ENCODE measurements at regions not wholly inside any gene's neighbourhood (a gene's known extent, or its start where the extent isn't known, plus 50 kb on each side); places are given as distances from the start of the nearest gene placed in this dataset.

DNA sequence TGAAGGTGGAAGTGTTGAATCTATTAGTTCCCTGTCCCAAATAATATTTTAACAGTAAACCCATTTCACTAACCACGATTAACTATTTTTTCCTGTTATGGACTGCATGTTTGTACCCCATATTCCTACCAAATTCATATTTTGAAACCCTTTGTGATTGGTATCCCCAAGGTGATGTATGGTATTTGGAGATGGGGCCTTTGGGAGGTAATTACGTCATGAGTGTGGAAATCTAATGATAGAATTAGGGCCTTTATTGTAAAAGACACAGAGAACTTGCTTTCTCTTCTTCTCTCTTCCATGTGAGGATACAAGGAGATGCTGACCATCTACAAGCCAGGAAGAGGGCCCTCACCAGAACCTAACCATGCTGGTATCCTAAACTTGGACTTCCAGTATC, 744.7 kb downstream of the DTWD2 start:
- Histone ChIP-seq H3K79me2 (replicated peaks; ENCODE audit: insufficient read depth, low read length) (no peaks in the 10 kb centered on the region), H3K27me3 (ENCODE audit: insufficient read depth, low read depth, low read length) (no peaks in the 10 kb centered on the region), H2AFZ (ENCODE audit: low read depth, low read length) (no peak overlapping the region), H3K4me2 (ENCODE audit: low read length) (no peak overlapping the region), H3K9ac (ENCODE audit: low read length) (no peak overlapping the region), H3K36me3 (ENCODE audit: insufficient read depth, low read length) (no peaks in the 10 kb centered on the region), H3K4me3 (ENCODE audit: low read length) (no peak overlapping the region), H3F3A (ENCODE audit: insufficient read depth, low read length, poor library complexity, severe bottlenecking) (no peaks in the 10 kb centered on the region), H3K9me3 (ENCODE audit: low read length) (no peaks in the 10 kb centered on the region), H3K27ac (ENCODE audit: low read length) (no peak overlapping the region), H3K9me2 (ENCODE audit: insufficient read depth, low read length) (no peaks in the 10 kb centered on the region), H4K20me1 (ENCODE audit: insufficient read depth) (no peaks in the 10 kb centered on the region)
- TF ChIP-seq EZH2 (IDR thresholded peaks at IDR 0.05; ENCODE audit: borderline replicate concordance, insufficient read depth, low read length, poor library complexity, severe bottlenecking) (no peak), MXI1 (conservative IDR thresholded peaks at IDR 0.05; ENCODE audit: poor library complexity, severe bottlenecking) (no peak), TAF1 (IDR thresholded peaks at IDR 0.05; ENCODE audit: low read depth) (no peak), RAD21 (conservative IDR thresholded peaks at IDR 0.05) (no peak), SMC3 (conservative IDR thresholded peaks at IDR 0.05; ENCODE audit: poor library complexity) (no peak), POLR2AphosphoS5 (IDR thresholded peaks at IDR 0.05) (no peak)
- TF ChIP-seq, protein P1, sequence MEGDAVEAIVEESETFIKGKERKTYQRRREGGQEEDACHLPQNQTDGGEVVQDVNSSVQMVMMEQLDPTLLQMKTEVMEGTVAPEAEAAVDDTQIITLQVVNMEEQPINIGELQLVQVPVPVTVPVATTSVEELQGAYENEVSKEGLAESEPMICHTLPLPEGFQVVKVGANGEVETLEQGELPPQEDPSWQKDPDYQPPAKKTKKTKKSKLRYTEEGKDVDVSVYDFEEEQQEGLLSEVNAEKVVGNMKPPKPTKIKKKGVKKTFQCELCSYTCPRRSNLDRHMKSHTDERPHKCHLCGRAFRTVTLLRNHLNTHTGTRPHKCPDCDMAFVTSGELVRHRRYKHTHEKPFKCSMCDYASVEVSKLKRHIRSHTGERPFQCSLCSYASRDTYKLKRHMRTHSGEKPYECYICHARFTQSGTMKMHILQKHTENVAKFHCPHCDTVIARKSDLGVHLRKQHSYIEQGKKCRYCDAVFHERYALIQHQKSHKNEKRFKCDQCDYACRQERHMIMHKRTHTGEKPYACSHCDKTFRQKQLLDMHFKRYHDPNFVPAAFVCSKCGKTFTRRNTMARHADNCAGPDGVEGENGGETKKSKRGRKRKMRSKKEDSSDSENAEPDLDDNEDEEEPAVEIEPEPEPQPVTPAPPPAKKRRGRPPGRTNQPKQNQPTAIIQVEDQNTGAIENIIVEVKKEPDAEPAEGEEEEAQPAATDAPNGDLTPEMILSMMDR (IDR thresholded peaks at IDR 0.05; ENCODE audit: poor library complexity, severe bottlenecking) = no peak
- TF ChIP-seq, protein P2, sequence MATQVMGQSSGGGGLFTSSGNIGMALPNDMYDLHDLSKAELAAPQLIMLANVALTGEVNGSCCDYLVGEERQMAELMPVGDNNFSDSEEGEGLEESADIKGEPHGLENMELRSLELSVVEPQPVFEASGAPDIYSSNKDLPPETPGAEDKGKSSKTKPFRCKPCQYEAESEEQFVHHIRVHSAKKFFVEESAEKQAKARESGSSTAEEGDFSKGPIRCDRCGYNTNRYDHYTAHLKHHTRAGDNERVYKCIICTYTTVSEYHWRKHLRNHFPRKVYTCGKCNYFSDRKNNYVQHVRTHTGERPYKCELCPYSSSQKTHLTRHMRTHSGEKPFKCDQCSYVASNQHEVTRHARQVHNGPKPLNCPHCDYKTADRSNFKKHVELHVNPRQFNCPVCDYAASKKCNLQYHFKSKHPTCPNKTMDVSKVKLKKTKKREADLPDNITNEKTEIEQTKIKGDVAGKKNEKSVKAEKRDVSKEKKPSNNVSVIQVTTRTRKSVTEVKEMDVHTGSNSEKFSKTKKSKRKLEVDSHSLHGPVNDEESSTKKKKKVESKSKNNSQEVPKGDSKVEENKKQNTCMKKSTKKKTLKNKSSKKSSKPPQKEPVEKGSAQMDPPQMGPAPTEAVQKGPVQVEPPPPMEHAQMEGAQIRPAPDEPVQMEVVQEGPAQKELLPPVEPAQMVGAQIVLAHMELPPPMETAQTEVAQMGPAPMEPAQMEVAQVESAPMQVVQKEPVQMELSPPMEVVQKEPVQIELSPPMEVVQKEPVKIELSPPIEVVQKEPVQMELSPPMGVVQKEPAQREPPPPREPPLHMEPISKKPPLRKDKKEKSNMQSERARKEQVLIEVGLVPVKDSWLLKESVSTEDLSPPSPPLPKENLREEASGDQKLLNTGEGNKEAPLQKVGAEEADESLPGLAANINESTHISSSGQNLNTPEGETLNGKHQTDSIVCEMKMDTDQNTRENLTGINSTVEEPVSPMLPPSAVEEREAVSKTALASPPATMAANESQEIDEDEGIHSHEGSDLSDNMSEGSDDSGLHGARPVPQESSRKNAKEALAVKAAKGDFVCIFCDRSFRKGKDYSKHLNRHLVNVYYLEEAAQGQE (IDR thresholded peaks at IDR 0.05; ENCODE audit: borderline replicate concordance) = no peak

DNA sequence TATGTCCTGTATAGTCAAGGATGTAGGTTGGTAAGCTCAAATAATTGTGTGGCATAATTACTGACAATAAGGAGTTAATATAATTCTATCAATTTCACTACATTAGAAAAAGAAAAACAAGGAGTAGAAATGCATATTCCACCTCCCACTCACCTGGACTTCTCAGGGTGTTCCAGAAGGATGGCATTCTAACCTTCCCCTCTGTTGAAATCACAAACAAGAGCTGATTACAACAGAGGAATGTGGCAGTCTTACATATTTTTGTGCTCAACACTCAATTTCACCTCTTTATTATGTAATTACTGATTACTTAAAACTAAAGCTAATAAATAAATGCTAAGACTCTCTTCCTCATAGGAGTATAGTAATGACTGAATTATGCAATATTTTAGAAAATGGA, 745.3 kb downstream of the DTWD2 start:
- TF ChIP-seq EP300 (conservative IDR thresholded peaks at IDR 0.05; ENCODE audit: poor library complexity, severe bottlenecking) = no peak
- TF ChIP-seq POLR2AphosphoS5 (IDR thresholded peaks at IDR 0.05) = no peak
- TF ChIP-seq RAD21 (conservative IDR thresholded peaks at IDR 0.05) = no peak
- TF ChIP-seq, protein P2 (IDR thresholded peaks at IDR 0.05; ENCODE audit: borderline replicate concordance) = no peak
- no peak for TF ChIP-seq MXI1 (conservative IDR thresholded peaks at IDR 0.05; ENCODE audit: poor library complexity, severe bottlenecking)
- TF ChIP-seq, protein P1 (IDR thresholded peaks at IDR 0.05; ENCODE audit: poor library complexity, severe bottlenecking) = no peak
- no peak for TF ChIP-seq EZH2 (IDR thresholded peaks at IDR 0.05; ENCODE audit: borderline replicate concordance, insufficient read depth, low read length, poor library complexity, severe bottlenecking)
- no peak for TF ChIP-seq SMC3 (conservative IDR thresholded peaks at IDR 0.05; ENCODE audit: poor library complexity)
- no peak for TF ChIP-seq TAF1 (IDR thresholded peaks at IDR 0.05; ENCODE audit: low read depth)
- no peaks in the 10 kb centered on the region for H4K20me1 ChIP-seq (ENCODE audit: insufficient read depth)
- no peaks in the 10 kb centered on the region for H3K79me2 ChIP-seq (replicated peaks; ENCODE audit: insufficient read depth, low read length)
- H3K4me3 ChIP-seq (ENCODE audit: low read length) = no peak overlapping the region
- no peaks in the 10 kb centered on the region for H3K9me2 ChIP-seq (ENCODE audit: insufficient read depth, low read length)
- no peaks in the 10 kb centered on the region for H3K9me3 ChIP-seq (ENCODE audit: low read length)
- H3F3A ChIP-seq (ENCODE audit: insufficient read depth, low read length, poor library complexity, severe bottlenecking) = no peaks in the 10 kb centered on the region
- H2AFZ ChIP-seq (ENCODE audit: low read depth, low read length) = no peak overlapping the region
- H3K36me3 ChIP-seq (ENCODE audit: insufficient read depth, low read length) = no peaks in the 10 kb centered on the region
- H3K27ac ChIP-seq (ENCODE audit: low read length) = no peak overlapping the region
- no peak overlapping the region for H3K9ac ChIP-seq (ENCODE audit: low read length)
- no peak overlapping the region for H3K4me2 ChIP-seq (ENCODE audit: low read length)
- H3K27me3 ChIP-seq (ENCODE audit: insufficient read depth, low read depth, low read length) = no peaks in the 10 kb centered on the region
